GM19238 (cell line): ENCODE measurements at regions not wholly inside any gene's neighbourhood (a gene's known extent, or its start where the extent isn't known, plus 50 kb on each side); places are given as distances from the start of the nearest gene placed in this dataset.
"Not testable (repeated sequence)": the region's sequence is repeated elsewhere in the genome, so short reads cannot be mapped to it uniquely, and the experiment has no call there.

Experiments used
- DNase-seq: peaks from one replicate; pipeline ENCODE4 v3.0.0; 2011; ENCODE audit warnings: low spot score; ENCODE audit not compliant: insufficient read length

DNA sequence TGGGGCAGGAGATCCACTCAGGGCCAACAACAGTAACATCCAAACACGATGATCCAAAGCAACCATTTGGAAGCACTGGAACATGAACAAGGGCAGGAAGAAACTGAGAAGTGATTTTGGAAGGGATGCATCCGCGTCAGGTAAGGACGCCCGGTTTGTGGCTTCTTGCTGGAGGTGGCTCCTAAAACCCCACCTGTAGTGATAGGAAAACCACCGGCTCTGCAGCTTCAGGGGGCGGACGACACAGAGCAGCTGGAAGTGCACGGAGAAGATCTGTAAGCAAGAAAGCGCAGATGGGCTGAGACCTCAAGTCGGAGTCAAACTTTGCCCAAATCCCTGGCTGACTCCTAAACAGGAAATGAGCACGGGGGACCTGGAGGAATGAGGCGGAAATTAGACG, 1066.1 kb downstream of the BRD1 start:
- DNase-seq, result no peak

DNA sequence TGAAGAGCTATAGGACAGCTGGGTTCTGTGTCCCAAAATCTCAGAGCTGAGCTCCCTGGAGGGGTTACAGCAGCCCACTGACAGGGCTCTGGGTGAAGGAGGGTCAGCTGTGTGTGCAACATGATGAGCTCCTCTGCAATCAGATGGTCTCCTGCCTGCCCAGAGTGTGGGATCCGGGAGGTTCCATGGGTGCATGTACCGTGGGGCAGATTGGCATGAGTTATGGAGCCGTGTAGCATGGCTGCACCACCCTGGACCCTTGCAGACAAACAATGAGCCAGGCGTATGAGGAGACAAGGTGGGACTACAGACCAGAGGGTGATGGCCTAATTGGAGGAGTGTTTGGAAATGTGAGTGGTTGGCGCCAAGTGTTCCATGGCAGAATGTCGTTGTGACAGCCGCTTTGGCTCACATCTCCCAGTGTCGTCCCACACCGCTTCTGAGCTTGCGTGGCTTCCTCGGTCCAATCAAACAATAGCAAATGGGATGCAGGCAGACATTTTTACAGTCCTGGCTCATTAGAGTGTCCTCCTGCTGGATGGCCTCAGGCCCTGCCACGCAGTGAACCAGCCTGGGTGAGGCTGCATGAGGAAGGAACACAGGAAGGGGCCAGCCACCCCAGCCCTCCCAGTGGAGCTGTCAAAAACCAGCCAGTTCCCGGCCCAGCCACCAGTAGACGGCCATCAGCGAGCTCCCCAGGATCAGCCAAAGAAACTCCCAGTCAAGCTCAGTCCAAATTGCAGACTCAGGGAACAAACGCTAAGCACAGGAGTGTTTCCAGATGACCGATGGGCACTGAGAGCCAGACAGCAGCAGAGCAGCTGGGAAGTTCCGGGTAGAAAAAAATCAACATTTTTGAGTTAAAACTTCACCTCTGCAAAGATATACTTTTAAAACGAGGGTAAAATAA, 1066.9 kb downstream of the BRD1 start:
- no peak for DNase-seq

DNA sequence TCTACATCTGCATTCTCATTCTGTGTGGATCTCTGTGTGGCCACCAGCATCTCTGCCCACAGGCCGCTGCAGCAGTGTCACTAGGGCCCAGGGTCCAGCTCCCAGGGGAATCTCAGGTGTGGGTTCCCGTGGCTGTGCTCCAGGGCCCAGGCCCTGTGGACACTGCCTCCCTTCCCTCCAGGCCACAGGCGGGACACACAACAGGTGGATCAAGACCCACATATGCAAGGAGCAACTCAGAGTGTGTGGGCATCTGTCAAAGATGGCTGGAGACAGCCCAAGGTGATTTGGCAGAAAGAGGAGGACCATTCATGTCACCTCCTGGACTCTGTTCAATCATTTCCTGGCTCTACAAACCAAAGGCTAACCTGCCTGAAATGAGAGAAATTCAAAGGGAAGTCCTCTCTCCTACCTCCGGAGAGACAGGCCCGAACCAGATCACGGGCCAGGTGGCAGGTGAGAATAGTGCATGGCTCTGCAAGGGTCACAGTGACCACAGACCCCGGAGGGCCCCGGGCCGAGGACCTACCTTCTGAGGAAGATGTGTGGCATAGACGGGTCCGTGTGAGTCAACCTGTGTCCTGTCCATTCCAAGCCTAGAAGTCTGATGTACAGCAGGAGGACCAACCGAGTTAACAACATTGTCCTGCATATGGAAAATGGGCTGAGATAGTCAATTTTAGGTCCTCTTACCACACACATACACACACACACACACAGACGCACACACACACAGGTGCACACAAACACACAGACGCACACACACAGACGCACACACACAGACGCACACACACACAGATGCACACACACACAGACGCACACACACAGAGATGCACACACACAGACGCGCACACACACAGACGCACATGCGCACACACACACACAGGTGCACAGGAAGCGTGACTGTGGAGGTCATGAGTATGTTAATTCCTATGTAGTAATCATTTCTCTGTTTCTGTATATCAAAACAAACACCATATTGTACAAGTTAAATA, 1068.5 kb downstream of the BRD1 start:
- no peak for DNase-seq

DNA sequence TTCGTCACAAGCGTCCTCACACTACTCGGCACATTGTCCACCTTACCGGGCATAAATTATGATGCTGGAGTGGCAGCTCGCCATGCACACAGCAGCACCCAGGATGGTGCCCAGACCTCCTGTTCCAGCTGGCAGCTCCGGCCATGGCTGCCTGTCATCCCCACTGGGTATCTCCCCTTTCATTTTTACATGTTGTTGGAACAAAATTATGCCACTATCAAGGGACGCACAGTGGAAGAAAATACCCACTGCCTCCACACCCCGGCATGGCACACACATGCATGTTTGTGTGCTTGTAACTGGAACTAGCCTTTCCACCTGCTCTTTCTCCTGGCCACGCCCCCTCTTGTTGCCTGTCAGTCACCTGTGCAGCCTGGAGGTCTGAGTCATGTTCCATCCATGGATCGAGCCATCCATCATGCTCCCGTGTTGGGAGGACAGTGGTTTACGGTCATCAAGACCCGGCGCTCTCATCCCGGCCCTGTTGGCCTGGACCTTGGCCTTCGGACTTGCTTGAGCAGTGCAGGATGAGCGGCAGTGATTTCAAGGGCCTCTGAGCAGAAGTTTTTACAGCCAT, 1069.6 kb downstream of the BRD1 start:
- DNase-seq, result no peak

DNA sequence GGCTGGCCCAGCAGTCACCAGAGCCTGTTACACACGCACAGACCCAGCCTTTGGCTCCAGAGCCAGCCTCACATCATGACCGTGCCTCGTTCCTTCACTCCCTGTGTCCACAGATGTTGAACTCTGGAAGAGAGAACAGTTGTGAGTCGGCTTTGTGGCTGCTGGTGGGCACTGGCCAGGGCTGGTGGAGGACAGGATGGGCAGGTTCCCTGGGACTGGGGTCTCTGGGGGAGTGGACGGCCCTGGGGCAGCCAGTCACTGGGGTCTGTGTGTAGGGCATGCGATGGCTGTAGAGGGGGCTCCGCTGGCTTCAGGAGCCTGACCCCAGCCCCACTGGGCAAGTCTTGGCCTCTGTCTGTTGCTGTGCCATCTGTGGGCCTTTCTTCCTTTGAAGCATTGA, 1070.1 kb downstream of the BRD1 start:
- no peak for DNase-seq

DNA sequence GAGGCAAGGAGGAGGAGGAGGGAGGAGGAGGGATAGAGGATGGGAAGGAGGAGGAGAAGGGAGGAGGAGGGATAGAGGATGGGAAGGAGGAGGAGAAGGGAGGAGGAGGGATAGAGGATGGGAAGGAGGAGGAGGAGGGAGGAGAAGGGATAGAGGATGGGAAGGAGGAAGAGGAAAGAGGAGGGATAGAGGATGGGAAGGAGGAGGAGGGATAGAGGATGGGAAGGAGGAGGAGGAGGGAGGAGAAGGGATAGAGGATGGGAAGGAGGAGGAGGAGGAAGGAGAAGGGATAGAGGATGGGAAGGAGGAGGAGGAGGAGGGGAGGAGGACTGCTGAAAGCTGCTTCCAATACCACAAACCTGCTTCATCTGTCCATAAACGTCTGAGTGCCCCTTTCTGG, 1070.5 kb downstream of the BRD1 start:
- DNase-seq, result not testable (repeated sequence)

DNA sequence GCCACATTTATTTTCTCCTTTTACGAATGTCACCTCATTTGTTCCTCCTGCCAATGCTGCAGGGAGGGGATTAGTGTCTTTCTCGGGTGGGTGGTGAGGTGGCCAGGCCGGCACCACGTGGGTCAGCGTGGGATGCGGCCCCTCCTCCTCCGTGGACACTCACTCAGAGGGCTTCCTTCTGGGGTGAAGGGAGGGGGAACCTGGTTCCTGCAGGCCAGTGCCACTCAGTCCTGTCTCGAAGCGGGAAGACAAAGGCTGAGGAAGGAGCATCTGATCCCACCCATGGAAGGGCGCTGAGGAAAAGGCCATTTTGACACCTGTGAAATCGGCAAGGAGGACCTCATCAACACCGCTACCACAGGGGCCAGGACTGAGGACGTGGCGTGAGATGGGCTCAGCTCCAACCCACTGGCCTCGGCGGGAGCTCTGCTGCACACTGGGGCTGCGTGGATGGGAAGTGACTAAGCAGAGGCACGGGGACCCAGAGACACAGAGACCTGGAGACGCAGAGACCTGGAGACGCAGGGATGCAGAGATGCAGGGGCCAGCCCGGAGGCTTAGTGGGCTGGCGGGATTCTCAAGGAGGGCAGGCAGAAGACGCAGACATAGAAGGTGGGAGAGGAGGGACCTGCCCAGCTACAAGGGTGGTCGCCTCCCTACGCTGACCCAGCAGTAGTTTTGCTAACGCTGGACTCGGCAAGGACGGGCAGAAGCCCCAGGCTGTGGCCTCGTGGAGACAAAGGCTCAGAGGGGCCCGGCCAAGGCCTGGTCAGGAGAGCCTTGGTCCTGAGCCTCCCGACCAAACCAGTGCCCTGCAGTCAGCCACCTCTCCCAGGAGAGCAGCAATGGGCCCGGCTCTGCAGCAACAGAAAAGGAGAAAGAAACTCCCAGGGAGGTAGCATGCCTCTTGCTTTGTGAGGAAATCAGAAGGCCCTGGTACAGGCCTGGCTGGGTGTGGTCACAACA, 1071.2 kb downstream of the BRD1 start:
- DNase-seq, result no peak

- DNase-seq, result no peak
These were observed 1072.4 kb downstream of the BRD1 start for GRCh38 chr22:48755059-48755949.

DNA sequence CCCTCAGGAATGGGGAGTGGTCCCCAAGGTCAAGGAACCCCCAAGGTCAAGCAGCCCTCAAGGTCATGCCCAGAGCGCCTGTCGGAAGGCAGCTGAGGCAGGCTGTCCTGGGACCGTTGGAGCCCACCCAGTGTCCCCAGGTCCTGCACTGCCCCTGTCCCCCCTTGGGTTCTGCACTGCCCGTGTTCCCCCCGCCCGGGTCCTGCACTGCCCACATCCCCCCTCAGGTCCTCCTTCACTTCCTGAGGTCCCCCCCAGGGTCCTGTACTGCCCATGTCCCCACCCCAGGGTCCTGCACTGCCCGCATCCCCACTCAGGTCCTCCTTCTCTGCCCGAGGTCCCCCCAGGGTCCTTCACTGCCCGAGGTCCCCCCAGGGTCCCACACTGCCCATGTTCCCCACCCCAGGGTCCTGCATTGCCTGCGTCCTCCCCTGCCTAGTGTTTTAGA, 1073.0 kb downstream of the BRD1 start:
- no peak for DNase-seq

DNA sequence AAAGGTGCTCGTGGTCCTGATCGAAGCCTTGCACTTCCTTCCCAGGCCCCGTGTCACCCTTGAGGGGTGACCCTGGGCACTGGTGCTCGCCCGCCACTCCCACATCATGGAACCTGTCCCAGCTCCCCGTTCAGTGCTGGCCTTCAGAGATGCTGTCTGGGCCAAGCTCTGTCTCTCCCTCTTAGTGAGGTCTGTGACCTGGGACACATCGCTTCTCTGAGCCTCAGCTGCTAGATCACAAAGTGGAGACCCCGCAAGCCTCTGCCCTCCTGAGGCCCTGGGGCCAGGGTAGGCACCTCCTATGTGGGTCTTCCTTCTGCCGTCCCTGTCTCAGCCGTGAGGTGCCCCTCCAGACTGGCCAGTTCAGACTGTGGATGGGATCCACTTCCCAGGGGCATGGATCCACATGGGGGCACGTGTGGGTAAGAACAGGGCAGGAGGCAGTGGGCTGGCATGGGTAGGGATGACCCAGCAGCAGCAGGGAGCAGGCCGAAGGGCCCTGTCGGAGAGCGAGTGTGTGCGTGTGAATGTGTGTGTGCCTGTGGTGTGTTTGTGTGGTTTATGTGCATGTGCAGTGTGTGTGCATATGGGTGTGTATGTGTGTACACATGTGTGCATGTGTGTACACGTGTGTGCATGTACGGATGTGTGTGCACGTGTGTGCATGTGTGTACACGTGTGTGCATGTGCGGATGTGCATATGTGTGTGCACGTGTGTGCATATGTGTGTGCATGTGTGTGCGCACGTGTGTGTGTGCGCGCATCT, 1073.7 kb downstream of the BRD1 start:
- DNase-seq, result no peak

DNA sequence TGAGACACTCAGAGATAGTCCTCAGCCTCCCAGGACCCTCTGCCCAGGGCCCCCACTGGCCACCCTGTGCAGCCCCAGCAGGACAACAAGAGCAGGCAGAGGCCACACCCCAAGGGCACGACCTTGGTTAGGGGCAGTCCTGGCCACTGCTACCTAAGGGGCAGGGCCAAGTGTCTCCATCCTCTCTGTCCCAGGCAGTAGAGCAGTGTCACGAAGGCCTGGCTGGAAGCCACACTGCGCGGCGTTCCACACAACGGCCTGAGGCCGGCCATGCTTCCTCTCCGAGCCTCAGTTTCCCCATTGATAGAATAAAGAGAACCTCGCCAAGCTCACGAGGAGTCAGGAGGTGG, 1074.3 kb downstream of the BRD1 start:
- no peak for DNase-seq

DNA sequence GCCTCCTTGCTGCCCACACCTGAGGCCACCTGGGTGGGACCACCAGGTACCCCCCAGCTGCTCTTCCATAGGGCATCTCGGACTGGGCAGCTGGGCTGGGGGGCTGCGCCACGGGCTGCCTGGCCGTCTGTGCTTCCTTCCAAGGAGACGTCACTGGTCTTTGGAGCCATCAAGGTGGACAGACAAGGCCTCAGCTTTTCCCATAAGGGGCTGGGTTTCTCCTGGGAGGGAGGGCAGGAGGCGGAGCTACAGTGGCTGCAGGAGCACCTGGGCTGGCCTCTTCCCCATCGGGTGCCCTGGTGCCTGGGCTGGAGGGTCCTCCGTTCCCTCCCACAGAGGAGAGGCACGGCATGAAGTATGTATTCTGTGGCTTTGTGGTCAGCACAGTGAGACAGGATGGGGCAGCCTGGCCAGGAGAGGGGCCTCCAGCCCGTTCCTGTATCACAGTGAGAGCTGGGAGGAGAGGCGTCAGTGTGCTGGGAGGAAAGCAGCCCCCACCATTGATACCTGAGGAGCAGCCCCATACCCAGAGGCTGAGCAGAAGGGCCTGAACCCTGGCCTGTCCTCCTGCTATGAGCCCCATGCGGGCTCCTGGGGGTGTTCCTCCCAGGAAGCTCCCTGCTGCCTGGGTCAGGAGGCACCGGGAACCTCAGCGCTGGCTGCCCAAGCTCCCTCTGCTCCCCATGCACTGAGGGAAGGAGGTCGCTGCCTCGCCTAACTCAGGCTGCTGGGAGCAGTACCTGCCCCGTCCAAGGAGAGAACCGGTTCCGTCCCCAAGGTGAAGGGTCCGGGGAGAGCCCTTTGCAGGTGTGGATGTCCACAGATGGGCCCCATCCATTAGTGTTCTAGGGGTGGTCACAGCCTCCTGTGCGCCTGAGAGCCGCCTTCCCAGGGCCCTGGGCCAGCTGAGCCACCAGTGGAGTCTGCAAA, 1075.0 kb downstream of the BRD1 start:
- DNase-seq, result no peak

GRCh38 chr22:48751539-48752437, 1075.9 kb downstream of the BRD1 start:
- no peak for DNase-seq

DNA sequence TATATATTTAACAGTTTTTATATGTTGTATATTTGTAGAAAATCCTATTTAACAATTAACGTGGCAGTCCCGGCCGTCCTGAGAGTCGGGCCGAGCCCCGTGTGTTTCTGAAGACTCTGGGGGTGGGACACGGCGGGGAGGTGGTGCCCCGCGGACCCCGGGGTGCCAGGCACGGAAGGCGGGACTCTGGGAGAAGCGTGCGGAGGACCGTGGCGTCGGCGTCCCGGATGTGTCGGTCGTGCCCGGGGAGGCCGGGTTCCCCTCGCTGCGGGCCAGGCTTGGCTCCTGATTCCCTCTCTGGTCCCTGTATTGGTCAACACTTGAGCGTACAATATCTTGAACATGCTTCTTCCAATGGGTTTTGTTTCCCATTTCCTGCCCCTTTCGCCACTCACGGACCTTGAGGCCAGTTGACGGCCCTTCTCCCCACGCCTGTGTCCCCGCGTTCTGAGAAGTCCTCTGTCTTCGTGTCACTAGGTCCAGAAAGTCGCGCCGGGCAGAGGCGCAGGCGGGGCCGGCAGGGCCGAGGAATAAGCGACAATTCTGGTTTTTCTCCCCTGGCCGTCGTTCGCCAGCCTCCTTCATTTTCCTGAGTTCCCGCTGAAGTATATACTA, 1076.7 kb downstream of the BRD1 start:
- no peak for DNase-seq

GRCh38 chr22:48750282-48750681, 1077.4 kb downstream of the BRD1 start:
- DNase-seq, result no peak

GRCh38 chr22:48749555-48750227, 1078.0 kb downstream of the BRD1 start:
- no peak for DNase-seq
